AG04449 (cell line): ENCODE measurements at regions not wholly inside any gene's neighbourhood (a gene's known extent, or its start where the extent isn't known, plus 50 kb on each side); places are given as distances from the start of the nearest gene placed in this dataset.

Experiments
- CTCF ChIA-PET: fragments of 350-600 bp; formaldehyde crosslinking; extraction: SDS; loops from one replicate; lab custom pipeline; 2021; ENCODE audit warnings: antibody characterized with exemption; lab: Yijun Ruan, JAX
- POLR2A ChIA-PET: fragments of 400-600, 350-600 bp; formaldehyde crosslinking; extraction: SDS; loops from one replicate; lab custom pipeline; 2020; ENCODE audit warnings: antibody characterized with exemption, inconsistent platforms; lab: Yijun Ruan, JAX
- DNase-seq: peaks from one replicate; pipeline ENCODE4 v3.0.0-alpha.2; 2010; ENCODE audit warnings: low read depth, low spot score
- H3K4me3 ChIP-seq: 2 replicates; pipeline ENCODE4 v1.5.1; 2011; ENCODE audit warnings: low read depth, mild to moderate bottlenecking, control low read depth, low read length
- TF ChIP-seq, protein P1 (sequence below): IDR thresholded peaks from one replicate; pipeline ENCODE4 v1.5.1; 2011; ENCODE audit warnings: mild to moderate bottlenecking, moderate library complexity, low read length, control low read depth, inconsistent platforms; ENCODE audit not compliant: insufficient read depth; ENCODE audit errors: missing control alignments

DNA sequence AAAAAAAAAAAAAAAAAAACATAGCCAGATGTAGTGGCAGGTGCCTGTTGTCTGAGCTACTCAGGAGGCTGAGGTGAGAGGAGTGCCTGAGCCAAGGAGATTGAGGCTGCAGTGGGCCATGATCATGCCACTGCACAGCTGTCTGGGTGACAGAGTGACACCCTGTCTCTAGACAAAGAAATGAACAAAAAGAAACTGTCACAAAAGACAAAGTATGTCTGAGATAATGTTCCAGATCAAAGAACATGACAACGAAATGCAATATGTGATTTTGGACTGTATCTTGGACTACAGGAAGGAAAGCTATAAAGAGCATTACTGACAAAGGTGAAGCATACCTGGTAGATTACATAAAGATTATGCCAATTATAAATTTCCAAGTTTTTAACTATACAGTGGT lies 862.8 kb downstream of the ROBO2 start:
- POLR2A ChIA-PET, result no interaction called here
- no peak for DNase-seq
- TF ChIP-seq, protein P1, sequence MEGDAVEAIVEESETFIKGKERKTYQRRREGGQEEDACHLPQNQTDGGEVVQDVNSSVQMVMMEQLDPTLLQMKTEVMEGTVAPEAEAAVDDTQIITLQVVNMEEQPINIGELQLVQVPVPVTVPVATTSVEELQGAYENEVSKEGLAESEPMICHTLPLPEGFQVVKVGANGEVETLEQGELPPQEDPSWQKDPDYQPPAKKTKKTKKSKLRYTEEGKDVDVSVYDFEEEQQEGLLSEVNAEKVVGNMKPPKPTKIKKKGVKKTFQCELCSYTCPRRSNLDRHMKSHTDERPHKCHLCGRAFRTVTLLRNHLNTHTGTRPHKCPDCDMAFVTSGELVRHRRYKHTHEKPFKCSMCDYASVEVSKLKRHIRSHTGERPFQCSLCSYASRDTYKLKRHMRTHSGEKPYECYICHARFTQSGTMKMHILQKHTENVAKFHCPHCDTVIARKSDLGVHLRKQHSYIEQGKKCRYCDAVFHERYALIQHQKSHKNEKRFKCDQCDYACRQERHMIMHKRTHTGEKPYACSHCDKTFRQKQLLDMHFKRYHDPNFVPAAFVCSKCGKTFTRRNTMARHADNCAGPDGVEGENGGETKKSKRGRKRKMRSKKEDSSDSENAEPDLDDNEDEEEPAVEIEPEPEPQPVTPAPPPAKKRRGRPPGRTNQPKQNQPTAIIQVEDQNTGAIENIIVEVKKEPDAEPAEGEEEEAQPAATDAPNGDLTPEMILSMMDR, result no peak
- CTCF ChIA-PET, result no interaction called here
- H3K4me3 ChIP-seq, result no peak overlapping the region

DNA sequence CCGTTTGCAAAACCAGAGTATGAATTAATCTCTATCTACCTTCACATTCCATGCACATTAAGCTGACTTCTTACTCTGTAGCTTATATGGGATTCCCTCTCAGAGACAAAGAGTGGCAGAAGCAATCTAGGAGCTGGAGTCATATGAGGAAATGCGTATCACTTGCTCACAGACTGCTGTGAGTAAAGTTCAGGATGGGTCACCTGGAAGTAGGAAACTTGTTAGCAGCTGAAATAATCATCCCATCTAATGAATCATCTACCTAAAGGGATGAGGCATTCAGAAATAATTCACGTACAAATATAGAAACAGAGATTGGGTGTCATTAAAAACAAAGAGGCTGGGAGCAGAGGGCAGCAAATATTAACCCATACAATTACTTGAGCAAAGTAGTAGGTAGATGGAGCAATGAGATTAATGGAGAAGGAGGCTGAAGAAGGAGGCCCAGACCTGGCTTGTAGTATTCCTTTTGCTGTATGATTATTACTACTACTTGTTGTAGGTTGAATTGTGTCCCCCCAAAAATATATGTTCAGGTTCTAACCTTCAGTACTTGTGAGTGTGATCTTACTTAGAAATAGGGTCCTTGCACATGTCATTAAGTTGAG lies 866.3 kb downstream of the ROBO2 start:
- ChIA-PET POLR2A (no interaction called here), CTCF (no interaction called here)
- no peak overlapping the region for H3K4me3 ChIP-seq
- DNase-seq, result no peak
- TF ChIP-seq, protein P1, result no peak

DNA sequence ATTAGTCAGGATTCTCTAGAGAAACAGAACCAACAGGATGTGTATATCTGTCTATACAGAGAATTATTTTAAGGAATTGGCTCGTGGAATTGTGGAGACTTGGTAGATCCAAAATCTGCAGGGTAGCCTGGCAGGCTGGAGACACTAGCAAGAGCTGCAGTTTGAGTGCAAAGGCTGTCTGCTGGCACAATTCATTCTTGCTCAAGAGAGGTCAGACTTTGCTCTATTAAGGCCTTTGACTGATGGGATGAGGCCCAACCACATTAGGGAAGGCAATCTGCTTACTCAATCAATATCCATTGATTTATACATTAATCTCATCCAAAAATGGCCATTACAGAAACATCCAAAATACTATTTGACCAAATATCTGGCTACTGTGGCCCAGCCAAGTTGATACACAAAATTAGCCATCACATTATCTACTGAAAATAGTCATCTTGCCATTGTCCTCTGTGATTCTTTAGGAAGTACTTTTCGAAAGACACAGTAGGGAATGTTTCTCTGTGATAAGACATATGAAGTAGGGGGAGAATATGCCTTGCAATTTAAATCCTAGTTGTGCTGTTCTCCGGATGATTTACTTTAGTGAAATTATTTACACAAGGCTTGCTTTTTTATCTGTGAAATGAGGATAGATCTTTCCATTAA lies 873.8 kb downstream of the ROBO2 start:
- POLR2A ChIA-PET, result no interaction called here
- CTCF ChIA-PET, result no interaction called here
- no peak for DNase-seq
- H3K4me3 ChIP-seq, result no peak overlapping the region
- TF ChIP-seq, protein P1, result no peak

DNA sequence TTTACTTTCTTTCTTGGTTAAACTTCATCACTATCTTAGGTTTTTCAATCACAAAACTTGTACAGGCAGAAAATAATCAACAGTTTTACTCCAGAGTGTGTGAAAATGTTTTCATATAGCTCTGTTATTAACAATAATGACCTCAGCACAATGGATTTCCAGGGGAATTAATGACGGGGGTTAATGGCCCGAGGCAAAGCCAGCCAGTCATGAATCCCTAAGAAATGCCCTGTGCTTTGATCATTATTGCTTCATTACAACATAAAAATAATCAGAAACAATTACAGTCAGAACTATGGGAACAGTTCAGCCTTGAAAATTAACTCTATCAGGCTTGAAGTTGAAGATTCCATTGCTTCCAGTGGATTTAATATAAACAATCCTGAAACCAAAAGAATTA lies 875.4 kb downstream of the ROBO2 start:
- no peak for DNase-seq
- H3K4me3 ChIP-seq, result no peak overlapping the region
- ChIA-PET CTCF (no interaction called here), POLR2A (no interaction called here)
- TF ChIP-seq, protein P1, result no peak

DNA sequence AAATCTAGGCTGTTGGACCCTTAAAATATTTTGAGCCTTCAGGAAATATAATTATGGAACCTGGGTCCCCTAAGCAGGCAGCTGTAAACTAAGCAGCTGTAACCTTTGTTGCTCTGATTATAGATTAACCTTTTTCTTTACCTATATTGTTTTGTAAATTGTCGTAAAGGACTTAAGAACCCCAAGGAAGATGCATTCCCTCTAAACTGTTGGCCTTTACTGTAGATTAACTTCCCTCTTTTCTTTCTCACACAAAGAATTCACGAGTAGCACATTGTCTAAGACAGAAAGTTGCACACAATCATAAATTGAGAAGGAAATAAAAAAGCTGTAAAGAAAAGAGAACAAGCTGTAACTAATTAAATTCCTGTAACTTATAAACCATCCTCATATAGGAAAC lies 877.3 kb downstream of the ROBO2 start:
- ChIA-PET CTCF (no interaction called here), POLR2A (no interaction called here)
- no peak for DNase-seq
- TF ChIP-seq, protein P1, result no peak
- no peak overlapping the region for H3K4me3 ChIP-seq

DNA sequence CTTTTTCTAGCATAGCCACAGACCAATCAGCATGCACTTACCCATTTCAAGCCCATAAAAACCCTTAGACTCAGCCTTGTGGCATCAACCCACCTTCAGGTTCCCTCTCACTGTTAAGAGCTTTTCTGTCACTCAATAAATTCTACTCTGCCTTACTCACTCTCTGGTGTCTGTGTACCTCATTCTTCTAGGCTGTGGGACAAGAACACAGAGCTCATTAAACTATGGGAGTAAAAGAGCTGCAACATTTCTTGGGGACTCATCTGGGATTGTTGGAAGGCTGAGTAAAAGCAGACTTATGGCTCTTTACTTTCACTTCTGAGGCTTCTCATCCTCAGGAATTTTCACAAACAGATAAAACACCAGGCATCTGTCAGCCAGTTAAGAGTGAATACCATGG lies 879.3 kb downstream of the ROBO2 start:
- no peak overlapping the region for H3K4me3 ChIP-seq
- no peak for DNase-seq
- TF ChIP-seq, protein P1, result no peak
- POLR2A ChIA-PET, result no interaction called here
- CTCF ChIA-PET, result no interaction called here
